Lower lobe of right lung (tissue), 2 donors: ENCODE measurements at regions not wholly inside any gene's neighbourhood (a gene's known extent, or its start where the extent isn't known, plus 50 kb on each side); places are given as distances from the start of the nearest gene placed in this dataset.
"Not testable (repeated sequence)": the region's sequence is repeated elsewhere in the genome, so short reads cannot be mapped to it uniquely, and the experiment has no call there.

Experiments
- ATAC-seq, 2 donors: fragments of 200-7000 bp; cut with Tn5 transposase; one replicate each; pipeline ENCODE4 v1.9.1; 2020 to 2022; ENCODE audit warnings: mild to moderate bottlenecking in 2 of 2, moderate library complexity in 2 of 2
- DNase-seq: peaks from one replicate; pipeline ENCODE4 v3.0.0-alpha.2; 2020
- H3K27ac ChIP-seq: fragments of 200-600 bp; one replicate; pipeline ENCODE4 v1.8.0; 2022
- H3K27me3 ChIP-seq: fragments of 200-600 bp; one replicate; pipeline ENCODE4 v1.8.0; 2022; ENCODE audit warnings: low read depth
- H3K36me3 ChIP-seq: fragments of 200-600 bp; one replicate; pipeline ENCODE4 v1.8.0; 2022; ENCODE audit warnings: mild to moderate bottlenecking
- H3K4me1 ChIP-seq: fragments of 200-600 bp; one replicate; pipeline ENCODE4 v1.8.0; 2022
- H3K4me3 ChIP-seq: fragments of 200-600 bp; one replicate; pipeline ENCODE4 v1.8.0; 2022; ENCODE audit warnings: mild to moderate bottlenecking
- H3K9me3 ChIP-seq: fragments of 200-600 bp; one replicate; pipeline ENCODE4 v1.8.0; 2022
- CTCF ChIP-seq: fragments of 200-600 bp; IDR thresholded peaks from one replicate; pipeline ENCODE4 v1.8.0; 2022; ENCODE audit warnings: antibody characterized with exemption, mild to moderate bottlenecking
- intact Hi-C: fragments of 100-400 bp; cut with DNase I; formaldehyde crosslinking; loops from one replicate; pipeline ENCODE4 v1.11.0; 2022
- donor health status: DM: no; HTN: yes; CAD: no; lungs with severe emphysema.

GRCh38 chr3:80754969-80755368 lies 987.2 kb upstream of the ROBO1 start:
- ATAC-seq = no peak

GRCh38 chr3:80753021-80753420 lies 985.2 kb upstream of the ROBO1 start:
- Histone ChIP-seq H3K36me3 (no peaks in the 10 kb centered on the region), H3K4me3 (no peak overlapping the region), H3K9me3 (no peaks in the 10 kb centered on the region), H3K4me1 (no peaks in the 10 kb centered on the region), H3K27ac (no peak overlapping the region), H3K27me3 (no peaks in the 10 kb centered on the region)
- TF ChIP-seq CTCF = no peak
- ATAC-seq = no peak
- DNase-seq = no peak
- intact Hi-C loops = no loop called here

More at GRCh38 chr3:80754969-80755368, 987.2 kb upstream of the ROBO1 start:
- no peaks in the 10 kb centered on the region for H3K27me3 ChIP-seq
- H3K36me3 ChIP-seq = no peaks in the 10 kb centered on the region
- H3K4me3 ChIP-seq = no peak overlapping the region
- H3K27ac ChIP-seq = no peak overlapping the region
- no peaks in the 10 kb centered on the region for H3K9me3 ChIP-seq
- intact Hi-C loops = no loop called here
- DNase-seq = no peak
- H3K4me1 ChIP-seq = no peaks in the 10 kb centered on the region
- no peak for TF ChIP-seq CTCF

- H3K4me3 ChIP-seq = no peak overlapping the region
- no peaks in the 10 kb centered on the region for H3K27me3 ChIP-seq
- no peak overlapping the region for H3K27ac ChIP-seq
- no peaks in the 10 kb centered on the region for H3K9me3 ChIP-seq
- H3K4me1 ChIP-seq = no peaks in the 10 kb centered on the region
- TF ChIP-seq CTCF = no peak
- no peak for ATAC-seq
- no peaks in the 10 kb centered on the region for H3K36me3 ChIP-seq
- intact Hi-C loops = no loop called here
- DNase-seq = no peak
Observed at GRCh38 chr3:80750637-80751036, 982.8 kb upstream of the ROBO1 start.

GRCh38 chr3:80734920-80735319 lies 967.1 kb upstream of the ROBO1 start:
- Histone ChIP-seq H3K4me1 (no peaks in the 10 kb centered on the region), H3K9me3 (no peaks in the 10 kb centered on the region), H3K27me3 (no peaks in the 10 kb centered on the region), H3K27ac (no peak overlapping the region), H3K4me3 (no peak overlapping the region), H3K36me3 (no peaks in the 10 kb centered on the region)
- intact Hi-C loops = no loop called here
- no peak for ATAC-seq
- TF ChIP-seq CTCF = no peak
- DNase-seq = no peak

GRCh38 chr3:80734483-80734882 lies 966.7 kb upstream of the ROBO1 start:
- Histone ChIP-seq H3K4me1 (no peaks in the 10 kb centered on the region), H3K4me3 (no peak overlapping the region), H3K9me3 (no peaks in the 10 kb centered on the region), H3K27ac (no peak overlapping the region), H3K27me3 (no peaks in the 10 kb centered on the region), H3K36me3 (no peaks in the 10 kb centered on the region)
- intact Hi-C loops = no loop called here
- no peak for TF ChIP-seq CTCF
- ATAC-seq (no peak), DNase-seq (no peak)

GRCh38 chr3:80733522-80734176 lies 965.9 kb upstream of the ROBO1 start:
- Histone ChIP-seq H3K9me3 (no peaks in the 10 kb centered on the region), H3K36me3 (no peaks in the 10 kb centered on the region), H3K27ac (no peak overlapping the region), H3K4me1 (no peaks in the 10 kb centered on the region), H3K4me3 (no peak overlapping the region), H3K27me3 (no peaks in the 10 kb centered on the region)
- intact Hi-C loops = no loop called here
- ATAC-seq (no peak), DNase-seq (no peak)
- no peak for TF ChIP-seq CTCF

- H3K4me1 ChIP-seq, intact Hi-C loops, ATAC-seq, H3K27me3 ChIP-seq, H3K4me3 ChIP-seq, H3K9me3 ChIP-seq, H3K36me3 ChIP-seq, DNase-seq, H3K27ac ChIP-seq: not testable (repeated sequence)
Observed at GRCh38 chr3:80727561-80727960, 959.8 kb upstream of the ROBO1 start.

GRCh38 chr3:80709597-80710322 lies 942.0 kb upstream of the ROBO1 start:
- H3K9me3 ChIP-seq, H3K4me1 ChIP-seq, H3K27ac ChIP-seq, ATAC-seq, intact Hi-C loops, H3K27me3 ChIP-seq, DNase-seq, H3K36me3 ChIP-seq, H3K4me3 ChIP-seq: not testable (repeated sequence)
